NCI-H2171 (cell line): ENCODE measurements at regions not wholly inside any gene's neighbourhood (a gene's known extent, or its start where the extent isn't known, plus 50 kb on each side); places are given as distances from the start of the nearest gene placed in this dataset.
A peak's percentile ranks its signal among the peaks of the same experiment; 100 is the strongest.
"Not testable (repeated sequence)": the region's sequence is repeated elsewhere in the genome, so short reads cannot be mapped to it uniquely, and the experiment has no call there.

Source experiments
- DNase-seq: peaks from one replicate; lab custom pipeline; 2025; lab: John Stamatoyannopoulos, UW

GRCh38 chr2:58620093-58620492, 379.0 kb upstream of the FANCL start:
- no peak for DNase-seq

GRCh38 chr2:58616961-58617360, 375.8 kb upstream of the FANCL start:
- no peak for DNase-seq

GRCh38 chr2:58614219-58614618, 373.1 kb upstream of the FANCL start:
- DNase-seq: no peak

- DNase-seq: no peak
These were observed 371.8 kb upstream of the FANCL start for GRCh38 chr2:58612973-58613372.

- no peak for DNase-seq
These were observed 368.2 kb upstream of the FANCL start for GRCh38 chr2:58609326-58609725.

- DNase-seq: no peak
These were observed 367.0 kb upstream of the FANCL start for GRCh38 chr2:58608146-58608545.

- DNase-seq: no peak
These were observed 366.3 kb upstream of the FANCL start for GRCh38 chr2:58607448-58607847.

- DNase-seq: no peak
These were observed 365.7 kb upstream of the FANCL start for GRCh38 chr2:58606799-58607198.

- DNase-seq: no peak
These were observed 363.0 kb upstream of the FANCL start for GRCh38 chr2:58604096-58604495.

- no peak for DNase-seq
These were observed 359.9 kb upstream of the FANCL start for GRCh38 chr2:58601017-58601416.

- DNase-seq: no peak
These were observed 357.0 kb upstream of the FANCL start for GRCh38 chr2:58598171-58598570.

GRCh38 chr2:58595714-58596113, 354.6 kb upstream of the FANCL start:
- DNase-seq: no peak

GRCh38 chr2:58594762-58595161, 353.6 kb upstream of the FANCL start:
- DNase-seq: no peak

GRCh38 chr2:58594175-58594574, 353.1 kb upstream of the FANCL start:
- peak; percentile 32 for DNase-seq

- not testable (repeated sequence) for DNase-seq
These were observed 345.1 kb upstream of the FANCL start for GRCh38 chr2:58586178-58586577.

GRCh38 chr2:58585233-58585632, 344.1 kb upstream of the FANCL start:
- no peak for DNase-seq

- no peak for DNase-seq
These were observed 343.5 kb upstream of the FANCL start for GRCh38 chr2:58584606-58585118.

GRCh38 chr2:58578276-58578675, 337.2 kb upstream of the FANCL start:
- no peak for DNase-seq

- DNase-seq: no peak
These were observed 333.7 kb upstream of the FANCL start for GRCh38 chr2:58574873-58575272.

- DNase-seq: no peak
These were observed 331.6 kb upstream of the FANCL start for GRCh38 chr2:58572731-58573130.

- DNase-seq: peak; percentile 27
These were observed 330.2 kb upstream of the FANCL start for GRCh38 chr2:58571181-58571852.

GRCh38 chr2:58569475-58570185, 328.5 kb upstream of the FANCL start:
- no peak for DNase-seq

- no peak for DNase-seq
These were observed 327.8 kb upstream of the FANCL start for GRCh38 chr2:58568901-58569300.

GRCh38 chr2:58562276-58562675, 321.2 kb upstream of the FANCL start:
- no peak for DNase-seq
